Caco-2 (cell line): ENCODE measurements at regions not wholly inside any gene's neighbourhood (a gene's known extent, or its start where the extent isn't known, plus 50 kb on each side); places are given as distances from the start of the nearest gene placed in this dataset.

ENCODE experiments used
- BruUV-seq: library from RNA; stranded (reverse); fragments of 400-500 nt; replicated peaks from 2 replicates; lab custom pipeline; 2021; lab: Mats Ljungman, UMichigan
- CTCF ChIA-PET: fragments of 300-600 bp; sonication (Branson Sonifier 250); formaldehyde crosslinking; loops from one replicate; lab custom pipeline; 2022; ENCODE audit warnings: antibody characterized with exemption; lab: Charles Lee
- POLR2A ChIA-PET: fragments of 300-600 bp; sonication (Branson Sonifier 250); formaldehyde crosslinking; loops from one replicate; lab custom pipeline; 2022; ENCODE audit warnings: antibody characterized with exemption; lab: Charles Lee
- DNase-seq, 2 experiments: peaks; one replicate each; pipeline versions ENCODE4 v3.0.0 to v3.0.0-alpha.2; 2020 to 2022
- H3K27me3 ChIP-seq: replicated peaks from 2 replicates; pipeline ENCODE4 v1.6.0; 2011; ENCODE audit warnings: low read length; ENCODE audit not compliant: control insufficient read depth, insufficient read depth
- H3K36me3 ChIP-seq: 2 replicates; pipeline ENCODE4 v1.5.1; 2011; ENCODE audit warnings: low read length; ENCODE audit not compliant: control insufficient read depth, insufficient read depth
- H3K4me1 ChIP-seq: fragments of 250-450 bp; sonication (Bioruptor Pico); 2 replicates; pipeline ENCODE4 v1.5.1; 2020; ENCODE audit warnings: mild to moderate bottlenecking
- H3K4me3 ChIP-seq: 2 replicates; pipeline ENCODE4 v1.5.1; 2011; ENCODE audit warnings: low read depth, mild to moderate bottlenecking, control low read depth, low read length
- H3K9me3 ChIP-seq: fragments of 250-450 bp; sonication (Bioruptor Pico); 2 replicates; pipeline ENCODE4 v1.5.1; 2020; ENCODE audit warnings: mild to moderate bottlenecking, moderate library complexity
- H3K27ac Mint-ChIP-seq: one replicate; pipeline ENCODE4 v1.8.0; 2022; ENCODE audit warnings: mixed read lengths; ENCODE audit not compliant: unreplicated experiment
- H3K27me3 Mint-ChIP-seq: one replicate; pipeline ENCODE4 v1.8.0; 2022; ENCODE audit warnings: mixed read lengths; ENCODE audit not compliant: insufficient read depth, unreplicated experiment
- H3K36me3 Mint-ChIP-seq: one replicate; pipeline ENCODE4 v1.8.0; 2022; ENCODE audit warnings: mild to moderate bottlenecking, mixed read lengths; ENCODE audit not compliant: insufficient read depth, unreplicated experiment
- H3K4me1 Mint-ChIP-seq: one replicate; pipeline ENCODE4 v1.8.0; 2022; ENCODE audit warnings: low read depth, mixed read lengths; ENCODE audit not compliant: unreplicated experiment
- H3K4me3 Mint-ChIP-seq: one replicate; pipeline ENCODE4 v1.8.0; 2022; ENCODE audit warnings: mild to moderate bottlenecking, moderate library complexity, mixed read lengths; ENCODE audit not compliant: unreplicated experiment
- H3K9me3 Mint-ChIP-seq: one replicate; pipeline ENCODE4 v1.8.0; 2022; ENCODE audit warnings: mixed read lengths; ENCODE audit not compliant: unreplicated experiment
- intact Hi-C: fragments of 100-400 bp; cut with micrococcal nuclease; formaldehyde crosslinking; loops from one replicate; pipeline ENCODE4 v1.10.0; 2022; ENCODE audit not compliant: unreplicated experiment
- TF ChIP-seq, protein P1 (sequence below), 2 experiments: fragments of 200-600 bp in 1 of 2; IDR thresholded peaks; 1 replicate in 1 of 2; 2 replicates in 1 of 2; pipeline versions ENCODE4 v1.5.1 to v1.8.0; 2011 to 2022; ENCODE audit warnings: antibody characterized with exemption in 1 of 2, control low read depth in 1 of 2, inconsistent platforms in 1 of 2, low read depth in 1 of 2, low read length in 1 of 2, mild to moderate bottlenecking in 1 of 2, moderate library complexity in 1 of 2; ENCODE audit not compliant: insufficient read depth in 1 of 2, severe bottlenecking in 1 of 2, unreplicated experiment in 1 of 2

DNA sequence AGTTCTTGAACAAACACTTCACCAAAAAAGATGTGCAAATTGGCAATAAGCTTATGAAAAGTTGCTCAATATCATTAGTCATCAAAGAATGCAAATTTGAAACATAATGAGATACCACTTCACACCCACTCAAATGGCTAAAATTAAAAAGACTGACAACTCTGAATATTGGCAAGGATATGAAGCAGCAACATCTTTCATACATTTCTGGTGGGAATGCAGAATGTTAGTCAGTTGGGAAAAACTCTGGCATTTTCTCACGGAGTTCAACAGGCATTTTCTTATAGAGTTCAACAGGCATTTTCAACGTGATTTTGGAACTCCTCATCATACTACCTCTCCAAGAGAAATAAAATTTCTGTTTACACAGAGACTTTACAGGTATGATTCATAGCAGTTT lies 297.4 kb upstream of the MAGEC2 start:
- Histone ChIP-seq H3K36me3 (no peaks in the 10 kb centered on the region), H3K27me3 (no peaks in the 10 kb centered on the region), H3K4me1 (no peaks in the 10 kb centered on the region), H3K9me3 (no peaks in the 10 kb centered on the region), H3K4me3 (no peak overlapping the region)
- CTCF ChIA-PET, result no interaction called here
- no peak overlapping the region for H3K27ac Mint-ChIP-seq
- H3K4me1 Mint-ChIP-seq, result no peaks in the 10 kb centered on the region
- no peaks in the 10 kb centered on the region for H3K27me3 Mint-ChIP-seq
- intact Hi-C loops, result no loop called here
- DNase-seq, result no peak
- H3K9me3 Mint-ChIP-seq, result peaks cover 8% of the 10 kb centered on the region
- H3K4me3 Mint-ChIP-seq, result no peak overlapping the region
- H3K36me3 Mint-ChIP-seq, result no peaks in the 10 kb centered on the region
- POLR2A ChIA-PET, result no interaction called here
- TF ChIP-seq, protein P1, sequence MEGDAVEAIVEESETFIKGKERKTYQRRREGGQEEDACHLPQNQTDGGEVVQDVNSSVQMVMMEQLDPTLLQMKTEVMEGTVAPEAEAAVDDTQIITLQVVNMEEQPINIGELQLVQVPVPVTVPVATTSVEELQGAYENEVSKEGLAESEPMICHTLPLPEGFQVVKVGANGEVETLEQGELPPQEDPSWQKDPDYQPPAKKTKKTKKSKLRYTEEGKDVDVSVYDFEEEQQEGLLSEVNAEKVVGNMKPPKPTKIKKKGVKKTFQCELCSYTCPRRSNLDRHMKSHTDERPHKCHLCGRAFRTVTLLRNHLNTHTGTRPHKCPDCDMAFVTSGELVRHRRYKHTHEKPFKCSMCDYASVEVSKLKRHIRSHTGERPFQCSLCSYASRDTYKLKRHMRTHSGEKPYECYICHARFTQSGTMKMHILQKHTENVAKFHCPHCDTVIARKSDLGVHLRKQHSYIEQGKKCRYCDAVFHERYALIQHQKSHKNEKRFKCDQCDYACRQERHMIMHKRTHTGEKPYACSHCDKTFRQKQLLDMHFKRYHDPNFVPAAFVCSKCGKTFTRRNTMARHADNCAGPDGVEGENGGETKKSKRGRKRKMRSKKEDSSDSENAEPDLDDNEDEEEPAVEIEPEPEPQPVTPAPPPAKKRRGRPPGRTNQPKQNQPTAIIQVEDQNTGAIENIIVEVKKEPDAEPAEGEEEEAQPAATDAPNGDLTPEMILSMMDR (IDR thresholded peaks at IDR 0.05; ENCODE audit: insufficient read depth in 1 of 2, low read depth in 1 of 2, low read length in 1 of 2, severe bottlenecking in 1 of 2, unreplicated experiment in 1 of 2), result no peak
- BruUV-seq, result no TSS peak

DNA sequence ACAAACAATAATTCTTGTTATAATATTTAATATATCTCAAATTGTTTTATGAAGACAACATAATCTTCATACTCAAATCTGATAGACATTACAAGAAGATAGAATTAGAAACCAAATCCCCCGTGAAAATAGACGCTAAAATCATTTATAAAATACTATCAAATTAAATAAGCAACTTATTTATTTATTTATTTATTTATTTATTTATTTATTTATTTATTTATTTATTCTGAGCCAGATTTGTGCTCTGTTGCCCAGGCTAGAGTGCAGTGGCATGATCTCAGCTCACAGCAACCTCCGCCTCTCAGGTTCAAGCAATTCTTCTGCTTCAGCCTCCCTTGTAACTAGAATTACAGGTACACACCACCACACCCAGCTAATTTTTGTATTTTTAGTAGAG lies 294.9 kb upstream of the MAGEC2 start:
- no peak overlapping the region for H3K4me3 ChIP-seq
- no peaks in the 10 kb centered on the region for H3K36me3 ChIP-seq
- no peak overlapping the region for H3K4me3 Mint-ChIP-seq
- BruUV-seq, result no TSS peak
- no peak for DNase-seq
- POLR2A ChIA-PET, result no interaction called here
- H3K27me3 Mint-ChIP-seq, result no peaks in the 10 kb centered on the region
- intact Hi-C loops, result no loop called here
- CTCF ChIA-PET, result no interaction called here
- no peaks in the 10 kb centered on the region for H3K9me3 ChIP-seq
- H3K27me3 ChIP-seq, result no peaks in the 10 kb centered on the region
- TF ChIP-seq, protein P1 (IDR thresholded peaks at IDR 0.05; ENCODE audit: insufficient read depth in 1 of 2, low read depth in 1 of 2, low read length in 1 of 2, severe bottlenecking in 1 of 2, unreplicated experiment in 1 of 2), result no peak
- no peak overlapping the region for H3K27ac Mint-ChIP-seq
- peaks cover 8% of the 10 kb centered on the region for H3K9me3 Mint-ChIP-seq
- no peaks in the 10 kb centered on the region for H3K4me1 ChIP-seq
- H3K4me1 Mint-ChIP-seq, result no peaks in the 10 kb centered on the region
- no peaks in the 10 kb centered on the region for H3K36me3 Mint-ChIP-seq

- no peak overlapping the region for H3K4me3 Mint-ChIP-seq
- DNase-seq, result no peak
- no peaks in the 10 kb centered on the region for H3K4me1 Mint-ChIP-seq
- ChIA-PET POLR2A (no interaction called here), CTCF (no interaction called here)
- H3K9me3 Mint-ChIP-seq, result peaks cover 13% of the 10 kb centered on the region
- Histone ChIP-seq H3K4me1 (no peaks in the 10 kb centered on the region), H3K4me3 (no peak overlapping the region), H3K36me3 (no peaks in the 10 kb centered on the region), H3K27me3 (no peaks in the 10 kb centered on the region), H3K9me3 (no peaks in the 10 kb centered on the region)
- H3K27me3 Mint-ChIP-seq, result no peaks in the 10 kb centered on the region
- no peak overlapping the region for H3K27ac Mint-ChIP-seq
- TF ChIP-seq, protein P1 (IDR thresholded peaks at IDR 0.05; ENCODE audit: insufficient read depth in 1 of 2, low read depth in 1 of 2, low read length in 1 of 2, severe bottlenecking in 1 of 2, unreplicated experiment in 1 of 2), result no peak
- no peaks in the 10 kb centered on the region for H3K36me3 Mint-ChIP-seq
- intact Hi-C loops, result no loop called here
- no TSS peak for BruUV-seq
Measured at GRCh38 chrX:142483965-142484364, 278.9 kb upstream of the MAGEC2 start.
